Astrocyte (in vitro differentiated cells and primary cell): ENCODE measurements at regions not wholly inside any gene's neighbourhood (a gene's known extent, or its start where the extent isn't known, plus 50 kb on each side); places are given as distances from the start of the nearest gene placed in this dataset.

Experiments
- DNase-seq: peaks from one replicate; pipeline ENCODE4 v3.0.0-alpha.2; 2010; ENCODE audit warnings: low read depth
- FAIRE-seq: peaks from 2 replicates; lab custom pipeline; 2011; peaks lifted over from hg19 to GRCh38; lab: Jason Lieb, UNC
- H2AFZ ChIP-seq: 2 replicates; pipeline ENCODE4 v1.6.0; 2012; ENCODE audit warnings: low read depth, low read length, inconsistent platforms
- H3K27ac ChIP-seq: 2 replicates; pipeline ENCODE4 v1.5.1; 2011; ENCODE audit warnings: low read depth, low read length, inconsistent platforms
- H3K27me3 ChIP-seq: 2 replicates; pipeline ENCODE4 v1.6.0; 2011; ENCODE audit warnings: low read length, inconsistent platforms; ENCODE audit not compliant: insufficient read depth
- H3K36me3 ChIP-seq: 2 replicates; pipeline ENCODE4 v1.5.1; 2011; ENCODE audit warnings: low read length, inconsistent platforms; ENCODE audit not compliant: insufficient read depth
- H3K4me1 ChIP-seq: 2 replicates; pipeline ENCODE4 v1.5.1; 2011; ENCODE audit warnings: low read length, inconsistent platforms; ENCODE audit not compliant: insufficient read depth
- H3K4me2 ChIP-seq: 2 replicates; pipeline ENCODE4 v1.6.0; 2012; ENCODE audit warnings: low read length, inconsistent platforms
- H3K4me3 ChIP-seq: 2 replicates; pipeline ENCODE4 v1.5.1; 2011; ENCODE audit warnings: low read depth, mild to moderate bottlenecking, low read length, inconsistent platforms; ENCODE audit not compliant: insufficient read depth
- H3K79me2 ChIP-seq: 2 replicates; pipeline ENCODE4 v1.6.0; 2012; ENCODE audit warnings: mild to moderate bottlenecking, low read length, inconsistent platforms; ENCODE audit not compliant: insufficient read depth
- H3K9ac ChIP-seq: 2 replicates; pipeline ENCODE4 v1.6.0; 2012; ENCODE audit warnings: mild to moderate bottlenecking, low read length, inconsistent platforms
- H3K9me3 ChIP-seq: 2 replicates; pipeline ENCODE4 v1.5.1; 2012; ENCODE audit warnings: low read depth, mild to moderate bottlenecking, low read length, inconsistent platforms; ENCODE audit not compliant: insufficient read depth
- H4K20me1 ChIP-seq: 2 replicates; pipeline ENCODE4 v1.6.0; 2012; ENCODE audit warnings: low read length, inconsistent platforms; ENCODE audit not compliant: insufficient read depth
- H3K27ac Mint-ChIP-seq: one replicate; pipeline ENCODE4 v1.8.0; 2021; ENCODE audit warnings: mild to moderate bottlenecking, mixed read lengths; ENCODE audit not compliant: unreplicated experiment
- H3K27me3 Mint-ChIP-seq: one replicate; pipeline ENCODE4 v1.8.0; 2021; ENCODE audit warnings: low read depth, mixed read lengths; ENCODE audit not compliant: unreplicated experiment
- H3K36me3 Mint-ChIP-seq: one replicate; pipeline ENCODE4 v1.8.0; 2021; ENCODE audit warnings: low read depth, mixed read lengths; ENCODE audit not compliant: unreplicated experiment
- H3K4me1 Mint-ChIP-seq: one replicate; pipeline ENCODE4 v1.8.0; 2021; ENCODE audit warnings: low read depth, mixed read lengths; ENCODE audit not compliant: unreplicated experiment
- H3K4me3 Mint-ChIP-seq: one replicate; pipeline ENCODE4 v1.8.0; 2021; ENCODE audit warnings: mild to moderate bottlenecking, moderate library complexity, mixed read lengths; ENCODE audit not compliant: unreplicated experiment
- H3K9me3 Mint-ChIP-seq: one replicate; pipeline ENCODE4 v1.8.0; 2021; ENCODE audit warnings: mild to moderate bottlenecking, mixed read lengths; ENCODE audit not compliant: unreplicated experiment
- CTCF ChIP-seq: IDR thresholded peaks from 2 replicates; pipeline ENCODE4 v1.5.1; 2011; ENCODE audit warnings: low read depth, mild to moderate bottlenecking, inconsistent platforms, low read length, moderate library complexity; ENCODE audit not compliant: insufficient read depth
- EZH2 ChIP-seq: IDR thresholded peaks from 2 replicates; pipeline ENCODE4 v1.6.1; 2012; ENCODE audit warnings: mild to moderate bottlenecking, low read length, inconsistent platforms; ENCODE audit not compliant: insufficient read depth

DNA sequence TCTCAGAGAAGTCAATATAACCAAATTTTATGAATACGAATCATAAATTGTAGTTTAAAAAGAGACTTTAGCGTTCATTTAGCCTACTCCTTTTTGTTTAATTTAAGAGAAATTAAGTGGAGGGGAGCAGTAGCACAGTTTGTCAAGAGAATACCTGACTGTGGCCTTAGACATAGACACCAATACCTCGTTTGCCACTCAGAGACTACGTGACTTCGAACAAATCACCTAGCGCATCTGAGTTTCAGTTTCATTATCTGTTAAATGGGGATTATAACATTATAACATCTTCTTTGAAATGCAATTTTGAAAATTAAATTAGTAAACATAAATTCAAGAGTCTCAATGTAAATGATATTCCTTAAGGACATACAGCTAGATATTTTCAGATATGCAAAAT, 581.5 kb upstream of the VRK2 start:
- DNase-seq: no peak
- TF ChIP-seq EZH2 (no peak), CTCF (no peak)
- no peak overlapping the region for H3K4me3 ChIP-seq
- no peak overlapping the region for H3K27ac ChIP-seq
- H3K9ac ChIP-seq: no peak overlapping the region
- Mint-ChIP-seq H3K4me1 (peaks cover 10% of the 10 kb centered on the region), H3K27me3 (no peaks in the 10 kb centered on the region), H3K9me3 (no peaks in the 10 kb centered on the region), H3K4me3 (no peak overlapping the region), H3K36me3 (no peaks in the 10 kb centered on the region), H3K27ac (no peak overlapping the region)
- no peaks in the 10 kb centered on the region for H3K9me3 ChIP-seq
- no peaks in the 10 kb centered on the region for H3K4me1 ChIP-seq
- H2AFZ ChIP-seq: no peak overlapping the region
- H3K4me2 ChIP-seq: no peak overlapping the region
- no peaks in the 10 kb centered on the region for H3K36me3 ChIP-seq
- no peaks in the 10 kb centered on the region for H3K79me2 ChIP-seq
- H4K20me1 ChIP-seq: no peaks in the 10 kb centered on the region
- FAIRE-seq: no peak
- H3K27me3 ChIP-seq: no peaks in the 10 kb centered on the region

- H3K4me1 Mint-ChIP-seq: peaks cover 6% of the 10 kb centered on the region
Observed at GRCh38 chr2:57465967-57466366, 580.6 kb upstream of the VRK2 start.

More at GRCh38 chr2:57465967-57466366, 580.6 kb upstream of the VRK2 start:
- Histone ChIP-seq H3K27me3 (no peaks in the 10 kb centered on the region), H3K36me3 (no peaks in the 10 kb centered on the region), H3K4me1 (no peaks in the 10 kb centered on the region), H4K20me1 (no peaks in the 10 kb centered on the region), H3K79me2 (no peaks in the 10 kb centered on the region), H2AFZ (no peak overlapping the region), H3K4me2 (no peak overlapping the region), H3K27ac (no peak overlapping the region), H3K9me3 (no peaks in the 10 kb centered on the region), H3K4me3 (no peak overlapping the region), H3K9ac (no peak overlapping the region)
- Mint-ChIP-seq H3K27ac (no peak overlapping the region), H3K36me3 (no peaks in the 10 kb centered on the region), H3K9me3 (no peaks in the 10 kb centered on the region), H3K27me3 (no peaks in the 10 kb centered on the region), H3K4me3 (no peak overlapping the region)
- DNase-seq: no peak
- TF ChIP-seq CTCF: no peak
- TF ChIP-seq EZH2: no peak
- FAIRE-seq: no peak
